ENCODE measurements at regions not wholly inside any gene's neighbourhood (a gene's known extent, or its start where the extent isn't known, plus 50 kb on each side); places are given as distances from the start of the nearest gene placed in this dataset.
"Not testable (repeated sequence)": the region's sequence is repeated elsewhere in the genome, so short reads cannot be mapped to it uniquely, and the experiment has no call there.

- H3K36me3 Mint-ChIP-seq, result no peaks in the 10 kb centered on the region
- no peak overlapping the region for H3K27ac Mint-ChIP-seq
- H3K27me3 Mint-ChIP-seq, result no peaks in the 10 kb centered on the region
- POLR2A ChIA-PET, result no interaction called here
- CTCF ChIA-PET, result interaction anchor here (1.5 kb wide), 1 partner anchor 801 kb away, joined by 3 read pairs; no protein-coding TSS in a partner anchor
- H3K9me3 Mint-ChIP-seq, result peaks cover 9% of the 10 kb centered on the region
- intact Hi-C loops (cut with micrococcal nuclease), result no loop called here
- no peak overlapping the region for H3K4me3 Mint-ChIP-seq
- DNase-seq, result no peak
- no peaks in the 10 kb centered on the region for H3K4me1 Mint-ChIP-seq (ENCODE audit: low read depth)
Observed at GRCh38 chr6:74409447-74409846, 713.4 kb downstream of the CD109 start.

- ChIA-PET POLR2A (no interaction called here), CTCF (interaction anchor here (1.5 kb wide), 1 partner anchor 801 kb away, joined by 3 read pairs; no protein-coding TSS in a partner anchor)
- peaks cover 9% of the 10 kb centered on the region for H3K9me3 Mint-ChIP-seq
- no peaks in the 10 kb centered on the region for H3K36me3 Mint-ChIP-seq
- intact Hi-C loops (cut with micrococcal nuclease), result no loop called here
- H3K27ac Mint-ChIP-seq, result no peak overlapping the region
- no peaks in the 10 kb centered on the region for H3K27me3 Mint-ChIP-seq
- no peak overlapping the region for H3K4me3 Mint-ChIP-seq
- H3K4me1 Mint-ChIP-seq (ENCODE audit: low read depth), result no peaks in the 10 kb centered on the region
- DNase-seq, result no peak
Observed at GRCh38 chr6:74408844-74409243, 712.8 kb downstream of the CD109 start.

DNA sequence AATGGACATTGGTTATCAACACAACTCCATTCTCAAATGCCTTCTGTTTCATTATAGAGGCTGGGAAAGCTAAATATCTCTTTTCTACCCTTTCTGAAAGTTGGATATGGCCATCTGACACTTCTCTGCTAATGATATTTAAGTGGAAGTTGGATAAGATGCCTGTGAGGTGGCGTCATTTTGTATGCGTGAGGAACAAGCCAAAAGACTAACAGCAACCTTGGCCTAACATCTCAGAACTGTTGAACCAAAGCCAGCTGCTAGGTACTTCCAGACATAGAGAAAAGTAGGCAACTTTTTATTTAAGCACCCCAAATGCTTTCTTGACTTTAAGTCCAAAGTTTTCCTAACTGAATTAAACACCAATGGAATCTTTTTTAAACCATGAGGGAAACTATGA, 708.4 kb downstream of the CD109 start:
- POLR2A ChIA-PET, result no interaction called here
- intact Hi-C loops (cut with micrococcal nuclease), result no loop called here
- DNase-seq, result no peak
- Mint-ChIP-seq H3K4me3 (no peak overlapping the region), H3K9me3 (peaks cover 5% of the 10 kb centered on the region), H3K27ac (no peak overlapping the region), H3K4me1 (ENCODE audit: low read depth) (no peaks in the 10 kb centered on the region), H3K27me3 (no peaks in the 10 kb centered on the region), H3K36me3 (no peaks in the 10 kb centered on the region)
- CTCF ChIA-PET, result no interaction called here

- Mint-ChIP-seq H3K4me1 (ENCODE audit: low read depth) (no peaks in the 10 kb centered on the region), H3K9me3 (peaks cover 5% of the 10 kb centered on the region), H3K4me3 (no peak overlapping the region), H3K27ac (no peak overlapping the region), H3K36me3 (no peaks in the 10 kb centered on the region), H3K27me3 (no peaks in the 10 kb centered on the region)
- ChIA-PET POLR2A (no interaction called here), CTCF (no interaction called here)
- DNase-seq, result no peak
- intact Hi-C loops (cut with micrococcal nuclease), result no loop called here
Observed at GRCh38 chr6:74402781-74403180, 706.8 kb downstream of the CD109 start.

GRCh38 chr6:74378437-74378836, 682.4 kb downstream of the CD109 start:
- H3K36me3 Mint-ChIP-seq; POLR2A ChIA-PET; intact Hi-C loops (cut with micrococcal nuclease); DNase-seq; H3K4me1 Mint-ChIP-seq (ENCODE audit: low read depth); CTCF ChIA-PET; H3K27ac Mint-ChIP-seq; H3K4me3 Mint-ChIP-seq; H3K27me3 Mint-ChIP-seq: not testable (repeated sequence)
- peaks cover 10% of the 10 kb centered on the region for H3K9me3 Mint-ChIP-seq

DNA sequence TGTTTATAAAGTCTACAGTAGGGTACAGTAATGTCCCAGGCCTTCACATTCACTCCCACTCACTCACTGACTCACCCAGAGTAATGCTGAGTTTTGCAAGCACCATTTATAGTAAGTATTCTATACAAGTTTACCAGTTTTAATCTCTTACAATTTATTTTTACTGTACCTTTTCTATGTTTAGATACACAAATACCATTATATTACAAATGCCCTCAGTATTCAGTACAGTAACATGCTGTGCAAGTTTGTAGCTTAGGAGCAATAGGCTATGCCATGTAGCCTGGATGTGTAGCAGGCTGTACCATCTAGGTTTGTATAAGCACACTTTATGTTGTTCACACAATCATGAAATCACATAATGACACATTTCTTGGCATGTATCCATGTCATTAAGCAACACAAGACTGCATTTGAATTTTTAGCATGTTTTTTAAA, 673.6 kb downstream of the CD109 start:
- H3K4me3 Mint-ChIP-seq, result no peak overlapping the region
- DNase-seq, result no peak
- ChIA-PET CTCF (no interaction called here), POLR2A (no interaction called here)
- H3K27ac Mint-ChIP-seq, result no peak overlapping the region
- no peaks in the 10 kb centered on the region for H3K4me1 Mint-ChIP-seq (ENCODE audit: low read depth)
- H3K9me3 Mint-ChIP-seq, result peaks cover 4% of the 10 kb centered on the region
- intact Hi-C loops (cut with micrococcal nuclease), result no loop called here
- H3K27me3 Mint-ChIP-seq, result no peaks in the 10 kb centered on the region
- no peaks in the 10 kb centered on the region for H3K36me3 Mint-ChIP-seq

DNA sequence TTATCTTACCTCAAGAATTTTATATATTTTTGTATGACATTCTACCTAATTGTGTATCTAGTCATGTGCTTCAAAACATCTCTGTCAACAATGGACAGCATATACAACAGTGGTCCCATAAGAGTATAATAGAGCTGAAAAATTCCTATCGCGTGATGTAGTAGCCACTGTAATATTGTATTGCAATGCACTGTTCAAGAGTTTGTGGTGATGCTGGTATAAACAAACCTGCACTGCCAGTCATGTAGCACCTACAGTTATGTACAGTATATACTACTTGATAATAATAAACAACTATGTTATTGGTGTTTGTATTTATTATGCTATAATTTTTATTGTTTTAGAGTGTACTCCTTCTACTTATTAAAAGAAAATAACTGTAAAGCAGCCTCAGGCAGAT, 672.7 kb downstream of the CD109 start:
- CTCF ChIA-PET, result no interaction called here
- H3K4me3 Mint-ChIP-seq, result no peak overlapping the region
- H3K36me3 Mint-ChIP-seq, result no peaks in the 10 kb centered on the region
- peaks cover 4% of the 10 kb centered on the region for H3K9me3 Mint-ChIP-seq
- H3K4me1 Mint-ChIP-seq (ENCODE audit: low read depth), result no peaks in the 10 kb centered on the region
- DNase-seq, result no peak
- POLR2A ChIA-PET, result no interaction called here
- intact Hi-C loops (cut with micrococcal nuclease), result no loop called here
- H3K27ac Mint-ChIP-seq, result no peak overlapping the region
- no peaks in the 10 kb centered on the region for H3K27me3 Mint-ChIP-seq

DNA sequence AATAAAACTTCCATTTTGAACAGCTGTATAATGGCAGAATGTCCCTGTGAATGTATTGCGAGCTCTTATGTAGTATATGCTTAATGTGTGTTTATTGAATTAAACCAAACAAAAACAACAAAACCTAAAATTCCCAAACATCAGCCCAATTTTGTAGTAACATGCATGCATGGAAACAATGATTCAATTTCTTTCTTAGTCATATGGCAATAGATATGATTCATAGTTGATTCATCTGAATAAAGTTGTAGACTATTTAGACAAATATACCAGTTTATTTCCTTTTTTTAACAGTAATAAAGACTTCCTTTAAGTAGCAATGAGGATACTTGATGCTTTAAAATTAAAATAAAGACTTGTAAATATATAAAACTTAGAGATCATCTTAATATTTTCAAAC, 670.6 kb downstream of the CD109 start:
- intact Hi-C loops (cut with micrococcal nuclease), result no loop called here
- no peaks in the 10 kb centered on the region for H3K36me3 Mint-ChIP-seq
- ChIA-PET CTCF (no interaction called here), POLR2A (no interaction called here)
- DNase-seq, result no peak
- no peaks in the 10 kb centered on the region for H3K9me3 Mint-ChIP-seq
- H3K4me1 Mint-ChIP-seq (ENCODE audit: low read depth), result no peaks in the 10 kb centered on the region
- no peak overlapping the region for H3K4me3 Mint-ChIP-seq
- no peaks in the 10 kb centered on the region for H3K27me3 Mint-ChIP-seq
- no peak overlapping the region for H3K27ac Mint-ChIP-seq

- no peaks in the 10 kb centered on the region for H3K27me3 Mint-ChIP-seq
- DNase-seq, result no peak
- POLR2A ChIA-PET, result no interaction called here
- intact Hi-C loops (cut with micrococcal nuclease), result no loop called here
- no peak overlapping the region for H3K4me3 Mint-ChIP-seq
- no peaks in the 10 kb centered on the region for H3K4me1 Mint-ChIP-seq (ENCODE audit: low read depth)
- CTCF ChIA-PET, result no interaction called here
- no peaks in the 10 kb centered on the region for H3K36me3 Mint-ChIP-seq
- H3K9me3 Mint-ChIP-seq, result no peaks in the 10 kb centered on the region
- H3K27ac Mint-ChIP-seq, result no peak overlapping the region
Observed at GRCh38 chr6:74362391-74362790, 666.4 kb downstream of the CD109 start.

DNA sequence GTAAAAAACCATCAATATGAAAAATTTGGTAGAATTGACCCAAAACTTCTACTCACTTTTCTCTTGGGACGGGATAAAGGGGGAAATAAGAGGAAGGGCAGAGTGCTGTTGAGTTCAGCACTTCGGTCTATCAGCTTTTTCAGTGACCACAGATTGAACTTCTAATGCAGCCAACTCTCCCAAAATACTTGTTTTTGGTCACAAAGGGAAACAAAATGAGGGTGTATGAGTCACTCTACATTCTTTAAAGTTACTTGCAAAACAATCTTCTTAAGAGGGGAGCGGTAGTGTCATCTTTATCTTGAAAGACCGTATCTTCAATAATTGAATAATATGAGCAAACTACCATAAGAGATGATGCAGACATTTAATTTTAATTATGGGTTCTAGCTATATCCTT, 661.3 kb downstream of the CD109 start:
- DNase-seq, result no peak
- Mint-ChIP-seq H3K4me3 (no peak overlapping the region), H3K27ac (no peak overlapping the region), H3K36me3 (no peaks in the 10 kb centered on the region), H3K27me3 (no peaks in the 10 kb centered on the region), H3K9me3 (no peaks in the 10 kb centered on the region), H3K4me1 (ENCODE audit: low read depth) (no peaks in the 10 kb centered on the region)
- ChIA-PET POLR2A (no interaction called here), CTCF (no interaction called here)
- intact Hi-C loops (cut with micrococcal nuclease), result no loop called here

DNA sequence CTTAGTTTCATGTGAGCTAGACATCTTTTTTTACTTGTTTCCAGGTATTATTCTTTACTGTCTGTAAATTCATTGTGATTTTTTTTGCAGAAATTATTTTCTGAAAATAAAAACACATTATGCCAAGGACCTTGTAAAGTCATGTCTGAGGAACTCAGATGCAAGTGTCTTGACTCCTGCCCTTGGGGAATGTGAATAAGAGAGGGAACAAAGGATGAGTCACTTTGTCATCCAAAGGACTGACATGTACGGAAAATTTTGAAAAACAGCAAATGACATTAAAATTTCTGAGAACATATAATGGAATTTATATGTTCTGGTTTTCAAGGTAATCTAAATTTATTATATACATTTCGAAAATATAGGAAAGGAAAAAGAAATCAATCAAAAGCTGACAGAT, 660.4 kb downstream of the CD109 start:
- ChIA-PET POLR2A (no interaction called here), CTCF (no interaction called here)
- no peak for DNase-seq
- Mint-ChIP-seq H3K36me3 (no peaks in the 10 kb centered on the region), H3K27me3 (no peaks in the 10 kb centered on the region), H3K27ac (no peak overlapping the region), H3K4me1 (ENCODE audit: low read depth) (no peaks in the 10 kb centered on the region), H3K9me3 (no peaks in the 10 kb centered on the region), H3K4me3 (no peak overlapping the region)
- intact Hi-C loops (cut with micrococcal nuclease), result no loop called here

DNA sequence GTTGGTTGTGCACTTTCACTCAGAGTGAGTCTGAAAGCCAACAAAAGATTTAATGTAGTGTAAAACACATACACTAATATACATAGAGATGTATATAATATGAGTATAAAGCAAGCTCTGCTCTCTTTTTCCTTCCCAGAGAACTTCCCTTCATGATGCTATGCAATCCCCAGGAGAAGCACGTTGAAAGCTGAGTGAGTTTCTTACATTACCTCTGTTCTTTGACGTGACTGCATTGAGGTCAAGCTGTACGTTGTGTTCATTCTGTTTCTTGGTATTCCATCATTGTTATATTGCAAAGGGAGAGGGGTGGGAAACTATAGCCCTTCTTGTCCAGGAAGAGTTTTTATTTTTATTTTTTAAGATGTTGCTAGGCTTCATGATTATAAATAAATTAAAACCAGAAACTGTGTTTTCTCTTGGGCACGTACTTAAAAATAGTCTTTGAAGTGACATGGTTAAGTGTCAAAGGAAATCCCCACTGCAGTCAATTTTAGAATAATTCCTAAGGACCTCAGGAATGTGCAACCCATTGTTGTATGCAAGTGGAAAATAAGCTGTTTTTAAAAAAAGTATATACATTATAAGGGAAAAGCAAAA, 651.0 kb downstream of the CD109 start:
- no peaks in the 10 kb centered on the region for H3K27me3 Mint-ChIP-seq
- DNase-seq, result no peak
- no peaks in the 10 kb centered on the region for H3K9me3 Mint-ChIP-seq
- no peaks in the 10 kb centered on the region for H3K4me1 Mint-ChIP-seq (ENCODE audit: low read depth)
- POLR2A ChIA-PET, result no interaction called here
- H3K4me3 Mint-ChIP-seq, result no peak overlapping the region
- intact Hi-C loops (cut with micrococcal nuclease), result no loop called here
- CTCF ChIA-PET, result interaction anchor here (1.5 kb wide), 1 partner anchor 256 kb away, joined by 3 read pairs; no protein-coding TSS in a partner anchor
- H3K27ac Mint-ChIP-seq, result no peak overlapping the region
- H3K36me3 Mint-ChIP-seq, result no peaks in the 10 kb centered on the region

- H3K4me1 Mint-ChIP-seq (ENCODE audit: low read depth), result no peaks in the 10 kb centered on the region
- intact Hi-C loops (cut with micrococcal nuclease), result no loop called here
- no peak overlapping the region for H3K4me3 Mint-ChIP-seq
- ChIA-PET POLR2A (no interaction called here), CTCF (no interaction called here)
- DNase-seq, result no peak
- no peak overlapping the region for H3K27ac Mint-ChIP-seq
- H3K9me3 Mint-ChIP-seq, result peaks cover 9% of the 10 kb centered on the region
- H3K36me3 Mint-ChIP-seq, result no peaks in the 10 kb centered on the region
- no peaks in the 10 kb centered on the region for H3K27me3 Mint-ChIP-seq
Observed at GRCh38 chr6:74343804-74344203, 647.8 kb downstream of the CD109 start.

DNA sequence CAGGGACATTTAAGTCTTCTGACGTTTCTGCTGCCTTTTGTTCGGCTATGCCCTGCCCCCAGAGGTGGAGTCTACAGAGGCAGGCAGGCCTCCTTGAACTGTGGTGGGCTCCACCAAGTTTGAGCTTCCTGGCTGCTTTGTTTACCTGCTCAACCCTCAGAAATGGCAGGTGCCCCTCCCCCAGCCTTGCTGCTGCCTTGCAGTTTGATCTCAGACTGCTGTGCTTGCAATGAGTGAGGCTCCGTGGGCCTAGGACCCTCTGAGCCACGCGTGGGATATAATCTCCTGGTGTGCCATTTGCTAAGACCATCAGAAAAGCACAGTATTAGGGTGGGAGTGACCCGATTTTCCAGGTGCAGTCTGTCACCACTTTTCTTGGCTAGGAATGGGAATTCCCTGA, 647.3 kb downstream of the CD109 start:
- DNase-seq; H3K36me3 Mint-ChIP-seq; H3K9me3 Mint-ChIP-seq; H3K27ac Mint-ChIP-seq; CTCF ChIA-PET; POLR2A ChIA-PET; H3K27me3 Mint-ChIP-seq; intact Hi-C loops (cut with micrococcal nuclease); H3K4me1 Mint-ChIP-seq (ENCODE audit: low read depth); H3K4me3 Mint-ChIP-seq: not testable (repeated sequence)

All from activated CD4-positive, alpha-beta memory T cell treated with anti-CD3 and anti-CD28 coated beads for 36 hours (primary cell).